ENCODE measurements at regions not wholly inside any gene's neighbourhood (a gene's known extent, or its start where the extent isn't known, plus 50 kb on each side); places are given as distances from the start of the nearest gene placed in this dataset.

DNA sequence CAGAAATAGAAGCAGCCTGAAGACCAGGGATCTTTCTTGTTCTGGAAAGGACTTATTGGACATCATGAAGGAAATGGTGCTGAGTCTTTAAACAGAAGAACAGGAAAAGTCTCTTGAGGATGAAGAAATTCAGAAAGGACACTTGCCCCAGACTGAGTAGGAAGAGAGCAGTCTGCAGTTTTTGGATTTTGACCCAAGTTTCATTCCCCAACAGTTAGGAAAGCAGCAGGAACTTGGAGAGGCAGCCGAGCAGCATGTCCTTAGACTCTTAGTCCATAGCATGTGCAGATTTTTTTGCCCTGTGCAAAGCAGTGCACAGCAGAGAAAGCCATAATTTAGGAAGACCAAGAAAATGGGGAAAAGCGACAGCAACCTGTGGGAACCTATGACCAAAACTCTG, 927.2 kb upstream of the AUTS2 start:
- ATAC-seq (no peak), DNase-seq (no peak)
- no TSS peak for BruUV-seq (replicated peaks)
- Histone ChIP-seq H3F3A (ENCODE audit: low read length, unreplicated experiment) (no peaks in the 10 kb centered on the region), H3K27me3 (ENCODE audit: low read length) (no peaks in the 10 kb centered on the region), H3K9me3 (ENCODE audit: low read length) (no peaks in the 10 kb centered on the region; the same call in 1 of the 2 replicates), H2AFZ (ENCODE audit: low read length) (no peak overlapping the region), H3K4me1 (ENCODE audit: insufficient read depth, low read length) (no peaks in the 10 kb centered on the region), H4K20me1 (ENCODE audit: low read length) (no peaks in the 10 kb centered on the region), H3K27ac (ENCODE audit: low read length) (no peak overlapping the region), H3K79me2 (ENCODE audit: low read length) (no peaks in the 10 kb centered on the region), H3K36me3 (ENCODE audit: low read depth, low read length) (no peaks in the 10 kb centered on the region), H3K9ac (ENCODE audit: low read length) (no peak overlapping the region), H3K4me2 (ENCODE audit: low read length) (no peak overlapping the region), H3K4me3 (ENCODE audit: low read length) (no peak overlapping the region), H3K9me2 (replicated peaks; ENCODE audit: low read length) (no peaks in the 10 kb centered on the region)
- intact Hi-C loops (cut with micrococcal nuclease) = no loop called here
- ChIA-PET POLR2A (ENCODE audit: unreplicated experiment) (no interaction called here), CTCF (no interaction called here)
- TF ChIP-seq, protein P1, sequence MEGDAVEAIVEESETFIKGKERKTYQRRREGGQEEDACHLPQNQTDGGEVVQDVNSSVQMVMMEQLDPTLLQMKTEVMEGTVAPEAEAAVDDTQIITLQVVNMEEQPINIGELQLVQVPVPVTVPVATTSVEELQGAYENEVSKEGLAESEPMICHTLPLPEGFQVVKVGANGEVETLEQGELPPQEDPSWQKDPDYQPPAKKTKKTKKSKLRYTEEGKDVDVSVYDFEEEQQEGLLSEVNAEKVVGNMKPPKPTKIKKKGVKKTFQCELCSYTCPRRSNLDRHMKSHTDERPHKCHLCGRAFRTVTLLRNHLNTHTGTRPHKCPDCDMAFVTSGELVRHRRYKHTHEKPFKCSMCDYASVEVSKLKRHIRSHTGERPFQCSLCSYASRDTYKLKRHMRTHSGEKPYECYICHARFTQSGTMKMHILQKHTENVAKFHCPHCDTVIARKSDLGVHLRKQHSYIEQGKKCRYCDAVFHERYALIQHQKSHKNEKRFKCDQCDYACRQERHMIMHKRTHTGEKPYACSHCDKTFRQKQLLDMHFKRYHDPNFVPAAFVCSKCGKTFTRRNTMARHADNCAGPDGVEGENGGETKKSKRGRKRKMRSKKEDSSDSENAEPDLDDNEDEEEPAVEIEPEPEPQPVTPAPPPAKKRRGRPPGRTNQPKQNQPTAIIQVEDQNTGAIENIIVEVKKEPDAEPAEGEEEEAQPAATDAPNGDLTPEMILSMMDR (conservative IDR thresholded peaks at IDR 0.05; ENCODE audit: low read depth, low read length) = no peak
- no peak for TF ChIP-seq EZH2 (IDR thresholded peaks at IDR 0.05; ENCODE audit: low read length, unreplicated experiment)
- TF ChIP-seq EZH2phosphoT487 (IDR thresholded peaks at IDR 0.05; ENCODE audit: borderline replicate concordance, low read length) = no peak

DNA sequence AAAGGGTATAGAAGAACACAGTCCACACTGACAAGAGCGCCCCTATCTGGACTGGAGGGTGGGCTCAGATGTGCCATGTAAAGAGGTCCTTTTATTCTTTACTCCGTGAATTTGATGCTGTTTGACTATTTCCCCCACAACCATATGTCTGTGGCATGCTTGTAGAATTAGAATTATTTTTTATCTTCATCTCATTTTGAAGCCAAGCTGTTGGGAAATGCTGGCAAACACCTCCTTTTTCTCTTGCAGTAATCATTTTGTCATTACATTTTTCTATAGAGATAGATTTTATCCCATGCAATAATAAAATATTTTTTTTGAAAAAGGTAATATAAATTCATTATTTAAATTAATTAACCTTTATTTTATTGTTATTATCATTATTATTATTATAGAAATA, 926.6 kb upstream of the AUTS2 start:
- Histone ChIP-seq H3K4me3 (ENCODE audit: low read length) (no peak overlapping the region), H3K36me3 (ENCODE audit: low read depth, low read length) (no peaks in the 10 kb centered on the region), H3K79me2 (ENCODE audit: low read length) (no peaks in the 10 kb centered on the region), H3K9ac (ENCODE audit: low read length) (no peak overlapping the region), H4K20me1 (ENCODE audit: low read length) (no peaks in the 10 kb centered on the region), H3K9me3 (ENCODE audit: low read length) (no peaks in the 10 kb centered on the region; the same call in 1 of the 2 replicates), H3K27ac (ENCODE audit: low read length) (no peak overlapping the region), H3K9me2 (replicated peaks; ENCODE audit: low read length) (no peaks in the 10 kb centered on the region), H3K4me1 (ENCODE audit: insufficient read depth, low read length) (no peaks in the 10 kb centered on the region), H3K27me3 (ENCODE audit: low read length) (no peaks in the 10 kb centered on the region), H3F3A (ENCODE audit: low read length, unreplicated experiment) (no peaks in the 10 kb centered on the region), H3K4me2 (ENCODE audit: low read length) (no peak overlapping the region), H2AFZ (ENCODE audit: low read length) (no peak overlapping the region)
- TF ChIP-seq EZH2 (IDR thresholded peaks at IDR 0.05; ENCODE audit: low read length, unreplicated experiment) (no peak), EZH2phosphoT487 (IDR thresholded peaks at IDR 0.05; ENCODE audit: borderline replicate concordance, low read length) (no peak)
- TF ChIP-seq, protein P1 (conservative IDR thresholded peaks at IDR 0.05; ENCODE audit: low read depth, low read length) = no peak
- DNase-seq (no peak), ATAC-seq (no peak)
- CTCF ChIA-PET = no interaction called here
- BruUV-seq (replicated peaks) = no TSS peak
- intact Hi-C loops (cut with micrococcal nuclease) = no loop called here
- POLR2A ChIA-PET (ENCODE audit: unreplicated experiment) = no interaction called here

DNA sequence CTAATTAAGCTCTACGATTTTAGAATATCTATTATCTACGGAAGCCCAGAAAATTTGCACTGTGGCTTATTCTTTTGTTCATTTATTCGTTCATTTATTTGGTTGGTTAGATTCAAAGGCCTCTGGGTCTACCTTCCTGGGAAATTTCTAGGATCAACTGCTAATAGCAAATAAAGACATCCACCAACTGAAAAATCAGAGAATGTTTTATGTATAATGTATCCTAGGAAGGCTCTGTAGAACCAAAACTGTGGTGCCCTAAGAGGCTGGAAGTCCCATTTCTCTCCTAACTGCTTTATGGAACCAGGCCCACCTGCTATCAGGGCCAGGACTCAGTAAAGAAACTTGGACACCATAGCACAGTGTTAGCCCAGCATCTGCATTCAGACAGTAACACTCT, 923.4 kb upstream of the AUTS2 start:
- ChIA-PET CTCF (no interaction called here), POLR2A (ENCODE audit: unreplicated experiment) (no interaction called here)
- H3K36me3 ChIP-seq (ENCODE audit: low read depth, low read length) = no peaks in the 10 kb centered on the region

More for the DNA sequence above, 923.4 kb upstream of the AUTS2 start:
- H3K9ac ChIP-seq (ENCODE audit: low read length) = no peak overlapping the region
- BruUV-seq (replicated peaks) = no TSS peak
- H3K4me1 ChIP-seq (ENCODE audit: insufficient read depth, low read length) = no peaks in the 10 kb centered on the region
- no peaks in the 10 kb centered on the region for H3K79me2 ChIP-seq (ENCODE audit: low read length)
- H3K27me3 ChIP-seq (ENCODE audit: low read length) = no peaks in the 10 kb centered on the region
- no peaks in the 10 kb centered on the region for H3F3A ChIP-seq (ENCODE audit: low read length, unreplicated experiment)
- intact Hi-C loops (cut with micrococcal nuclease) = no loop called here
- H2AFZ ChIP-seq (ENCODE audit: low read length) = no peak overlapping the region
- H3K9me3 ChIP-seq (ENCODE audit: low read length) = no peaks in the 10 kb centered on the region; the same call in 1 of the 2 replicates
- TF ChIP-seq, protein P1 (conservative IDR thresholded peaks at IDR 0.05; ENCODE audit: low read depth, low read length) = no peak
- TF ChIP-seq EZH2phosphoT487 (IDR thresholded peaks at IDR 0.05; ENCODE audit: borderline replicate concordance, low read length) (no peak), EZH2 (IDR thresholded peaks at IDR 0.05; ENCODE audit: low read length, unreplicated experiment) (no peak)
- DNase-seq (no peak), ATAC-seq (no peak)
- no peak overlapping the region for H3K4me3 ChIP-seq (ENCODE audit: low read length)
- no peak overlapping the region for H3K27ac ChIP-seq (ENCODE audit: low read length)
- H3K4me2 ChIP-seq (ENCODE audit: low read length) = no peak overlapping the region
- H3K9me2 ChIP-seq (replicated peaks; ENCODE audit: low read length) = no peaks in the 10 kb centered on the region
- H4K20me1 ChIP-seq (ENCODE audit: low read length) = no peaks in the 10 kb centered on the region
